Muscle of leg (tissue), 3 donors: ENCODE measurements at regions not wholly inside any gene's neighbourhood (a gene's known extent, or its start where the extent isn't known, plus 50 kb on each side); places are given as distances from the start of the nearest gene placed in this dataset.

Source experiments
- DNase-seq: peaks from one replicate; pipeline ENCODE4 v3.0.0; 2013
- H3K27ac ChIP-seq: one replicate; pipeline ENCODE4 v1.5.1; 2013; ENCODE audit warnings: mild to moderate bottlenecking, low read length, control low read depth
- H3K27me3 ChIP-seq: one replicate; pipeline ENCODE4 v1.6.1; 2013; ENCODE audit warnings: low read length; ENCODE audit not compliant: control insufficient read depth, insufficient read depth
- H3K36me3 ChIP-seq: one replicate; pipeline ENCODE4 v1.6.1; 2013; ENCODE audit warnings: low read length; ENCODE audit not compliant: control insufficient read depth, insufficient read depth
- H3K4me1 ChIP-seq: one replicate; pipeline ENCODE4 v1.6.1; 2013; ENCODE audit warnings: low read length; ENCODE audit not compliant: control insufficient read depth, insufficient read depth
- H3K4me3 ChIP-seq: one replicate; pipeline ENCODE4 v1.5.1; 2013; ENCODE audit warnings: low read length, control low read depth
- H3K9me3 ChIP-seq: replicated peaks from 2 replicates; pipeline ENCODE4 v1.6.1; 2013; ENCODE audit warnings: low read depth, low read length; ENCODE audit not compliant: control insufficient read depth
- WGBS: methylation state at CpG from one replicate; pipeline ENCODE4 v1.1.5; 2013; ENCODE audit warnings: missing lambda C conversion rate; ENCODE audit not compliant: insufficient coverage; 5-methylcytosine and 5-hydroxymethylcytosine counted together

GRCh38 chr1:37267111-37267835 lies 207.1 kb upstream of the ZC3H12A start:
- H3K27ac ChIP-seq = no peak overlapping the region

DNA sequence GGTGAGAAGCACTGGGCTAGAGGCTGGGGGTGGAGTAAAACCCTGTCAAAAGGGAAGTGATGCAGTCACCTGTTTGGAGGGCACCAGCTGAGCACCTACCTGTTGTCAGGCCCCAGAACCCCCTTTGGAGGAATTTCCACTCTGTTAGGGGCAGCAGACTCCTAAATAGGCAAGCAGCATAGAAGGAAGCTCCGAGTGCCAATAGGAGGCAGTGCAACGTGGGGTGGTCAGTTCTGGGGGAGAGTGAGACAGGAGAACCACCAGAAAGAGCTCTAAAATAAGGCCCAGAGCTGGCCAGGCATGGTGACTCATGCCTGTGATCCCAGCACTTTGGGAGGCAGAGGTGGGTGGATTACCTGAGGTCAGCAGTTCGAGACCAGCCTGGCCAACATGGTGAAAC lies 203.7 kb upstream of the ZC3H12A start:
- H3K4me3 ChIP-seq = no peak overlapping the region
- no peak for DNase-seq
- WGBS = 48% methylated on average over 2 of the region's 3 CpGs
- H3K27me3 ChIP-seq = no peaks in the 10 kb centered on the region
- no peak overlapping the region for H3K27ac ChIP-seq
- H3K4me1 ChIP-seq = no peaks in the 10 kb centered on the region
- no peaks in the 10 kb centered on the region for H3K36me3 ChIP-seq
- H3K9me3 ChIP-seq = no peaks in the 10 kb centered on the region

More at GRCh38 chr1:37267111-37267835, 207.1 kb upstream of the ZC3H12A start:
- Histone ChIP-seq H3K4me3 (no peak overlapping the region), H3K27me3 (no peaks in the 10 kb centered on the region), H3K4me1 (no peaks in the 10 kb centered on the region), H3K36me3 (no peaks in the 10 kb centered on the region), H3K9me3 (no peaks in the 10 kb centered on the region)
- WGBS = 47% methylated on average over 9 of the region's 10 CpGs
- no peak for DNase-seq

- Histone ChIP-seq H3K4me3 (no peak overlapping the region), H3K4me1 (no peaks in the 10 kb centered on the region), H3K27me3 (no peaks in the 10 kb centered on the region), H3K27ac (no peak overlapping the region), H3K36me3 (no peaks in the 10 kb centered on the region), H3K9me3 (no peaks in the 10 kb centered on the region)
- no peak for DNase-seq
- WGBS = 66% methylated on average over 7 of the region's 8 CpGs
These were observed 201.8 kb upstream of the ZC3H12A start for GRCh38 chr1:37272626-37273025.

DNA sequence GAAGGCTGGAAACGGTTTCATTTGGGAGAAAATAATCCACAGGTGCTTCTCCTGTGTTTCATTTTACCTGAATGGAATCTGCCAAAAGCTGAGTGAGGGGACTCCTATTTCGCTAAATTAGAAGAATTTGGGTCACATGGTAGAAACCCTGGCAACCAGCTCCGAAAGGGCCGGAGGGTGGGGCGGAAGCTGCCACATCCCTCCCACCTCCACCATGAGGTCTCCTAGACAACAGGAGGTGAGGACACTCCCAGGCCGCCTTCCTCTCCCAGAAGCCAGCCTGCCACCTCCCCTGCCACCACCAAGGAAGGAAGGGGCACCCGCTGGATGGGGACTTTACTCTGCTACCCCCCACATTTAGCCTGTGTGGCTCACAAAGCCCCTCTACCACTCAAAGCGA lies 199.9 kb upstream of the ZC3H12A start:
- DNase-seq = no peak
- H3K9me3 ChIP-seq = no peaks in the 10 kb centered on the region
- no peak overlapping the region for H3K4me3 ChIP-seq
- no peak overlapping the region for H3K27ac ChIP-seq
- H3K36me3 ChIP-seq = no peaks in the 10 kb centered on the region
- no peaks in the 10 kb centered on the region for H3K4me1 ChIP-seq
- H3K27me3 ChIP-seq = no peaks in the 10 kb centered on the region
- WGBS = 44% methylated on average over 3 of the region's 8 CpGs

GRCh38 chr1:37274938-37275631 lies 199.3 kb upstream of the ZC3H12A start:
- H3K4me1 ChIP-seq = no peaks in the 10 kb centered on the region
- DNase-seq = no peak
- H3K27ac ChIP-seq = no peak overlapping the region
- WGBS = 33% methylated on average over 1 of the region's 5 CpGs
- H3K36me3 ChIP-seq = no peaks in the 10 kb centered on the region
- H3K4me3 ChIP-seq = no peak overlapping the region
- H3K9me3 ChIP-seq = peaks cover 5% of the 10 kb centered on the region
- no peaks in the 10 kb centered on the region for H3K27me3 ChIP-seq

DNA sequence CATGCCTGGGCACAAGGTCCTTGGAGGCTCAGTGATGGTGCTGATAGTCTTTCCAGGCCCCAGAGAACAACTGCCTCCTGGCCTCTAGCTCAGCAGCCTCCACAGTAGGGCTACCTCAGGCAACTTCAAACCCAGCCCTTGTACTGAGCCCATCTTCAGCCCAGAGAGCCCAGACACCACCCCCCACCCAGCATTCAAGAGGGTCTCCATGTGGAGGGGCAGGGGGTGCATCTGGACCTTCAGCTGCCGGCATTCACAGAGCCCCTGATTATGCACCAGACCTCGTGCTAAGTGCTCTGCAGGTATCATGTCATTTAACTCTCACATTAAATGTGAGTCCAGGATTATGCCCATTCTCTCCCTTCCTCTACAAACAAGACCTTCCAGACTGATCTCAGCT lies 197.0 kb upstream of the ZC3H12A start:
- DNase-seq = no peak
- no peaks in the 10 kb centered on the region for H3K4me1 ChIP-seq
- H3K27ac ChIP-seq = no peak overlapping the region
- no peaks in the 10 kb centered on the region for H3K27me3 ChIP-seq
- H3K4me3 ChIP-seq = no peak overlapping the region
- 65% methylated on average over 2 of the region's 2 CpGs for WGBS
- peaks cover 8% of the 10 kb centered on the region for H3K9me3 ChIP-seq
- no peaks in the 10 kb centered on the region for H3K36me3 ChIP-seq

- Histone ChIP-seq H3K4me1 (no peaks in the 10 kb centered on the region), H3K9me3 (peaks cover 8% of the 10 kb centered on the region), H3K36me3 (no peaks in the 10 kb centered on the region), H3K4me3 (no peak overlapping the region), H3K27me3 (no peaks in the 10 kb centered on the region), H3K27ac (no peak overlapping the region)
- no peak for DNase-seq
- WGBS = no CpG with 5 or more reads among the region's 3 CpGs
These were observed 193.0 kb upstream of the ZC3H12A start for GRCh38 chr1:37281354-37281753.

- no peak overlapping the region for H3K27ac ChIP-seq
- no peaks in the 10 kb centered on the region for H3K36me3 ChIP-seq
- no peak overlapping the region for H3K4me3 ChIP-seq
- H3K4me1 ChIP-seq = no peaks in the 10 kb centered on the region
- H3K9me3 ChIP-seq = peaks cover 8% of the 10 kb centered on the region
- no peaks in the 10 kb centered on the region for H3K27me3 ChIP-seq
- WGBS = no CpG with 5 or more reads among the region's 6 CpGs
- DNase-seq = no peak
These were observed 191.6 kb upstream of the ZC3H12A start for GRCh38 chr1:37282764-37283163.

DNA sequence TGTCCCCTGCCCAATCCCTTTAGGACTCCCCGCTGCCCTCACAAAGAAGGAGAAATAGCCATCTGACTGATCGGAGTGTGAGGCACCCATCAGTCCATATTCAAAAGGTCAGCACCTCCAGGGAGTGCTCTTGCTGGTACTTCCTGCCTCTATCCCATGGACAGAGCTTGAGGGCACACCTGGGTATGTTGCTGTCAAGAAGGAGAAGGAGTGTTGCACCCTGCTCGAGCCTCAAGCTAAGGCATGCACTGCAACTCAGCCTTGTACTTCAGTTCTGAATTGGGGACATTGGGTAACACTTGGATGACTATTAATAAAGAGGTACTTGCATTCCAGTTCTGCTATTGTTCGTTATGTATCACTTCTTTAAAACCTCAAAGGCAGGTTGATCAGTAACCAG lies 190.3 kb upstream of the ZC3H12A start:
- no peak overlapping the region for H3K27ac ChIP-seq
- H3K4me3 ChIP-seq = no peak overlapping the region
- no peak for DNase-seq
- H3K36me3 ChIP-seq = no peaks in the 10 kb centered on the region
- no peaks in the 10 kb centered on the region for H3K4me1 ChIP-seq
- 40% methylated on average over 1 of the region's 4 CpGs for WGBS
- H3K27me3 ChIP-seq = no peaks in the 10 kb centered on the region
- H3K9me3 ChIP-seq = peaks cover 8% of the 10 kb centered on the region

DNA sequence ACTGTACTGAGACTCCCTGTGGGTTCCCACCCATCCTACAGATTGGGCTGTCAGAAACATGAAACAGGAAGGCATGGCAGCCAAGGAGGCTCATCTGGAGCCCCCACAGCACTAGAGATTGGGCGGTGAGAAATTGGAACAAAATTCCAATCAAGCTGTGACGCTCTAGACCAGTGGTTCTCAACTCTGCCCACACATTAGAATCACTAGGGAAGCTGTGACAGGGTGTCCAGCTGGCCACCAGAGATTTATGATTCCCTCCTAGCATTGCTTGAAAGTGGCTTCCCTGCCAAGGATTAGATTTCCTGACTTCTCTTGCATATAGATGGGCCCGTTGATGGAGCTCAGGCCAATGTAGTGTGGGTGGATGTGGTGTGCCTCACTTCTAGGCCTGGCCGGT lies 187.5 kb upstream of the ZC3H12A start:
- Histone ChIP-seq H3K27ac (no peak overlapping the region), H3K36me3 (no peaks in the 10 kb centered on the region), H3K27me3 (peaks cover 2% of the 10 kb centered on the region), H3K4me1 (no peaks in the 10 kb centered on the region), H3K4me3 (no peak overlapping the region), H3K9me3 (no peaks in the 10 kb centered on the region)
- DNase-seq = no peak
- WGBS = 68% methylated on average over 2 of the region's 4 CpGs
